RWPE1 (cell line): ENCODE measurements at regions not wholly inside any gene's neighbourhood (a gene's known extent, or its start where the extent isn't known, plus 50 kb on each side); places are given as distances from the start of the nearest gene placed in this dataset.

Source experiments
- CTCF ChIA-PET: fragments of 350-600 bp; sonication (Branson Sonifier 250); formaldehyde crosslinking; extraction: SDS; loops from one replicate; lab custom pipeline; 2021; lab: Yijun Ruan, JAX
- POLR2A ChIA-PET: fragments of 400-600 bp; formaldehyde crosslinking; extraction: SDS; loops from one replicate; lab custom pipeline; 2020; ENCODE audit warnings: antibody characterized with exemption; ENCODE audit not compliant: low non-redundant PET; lab: Yijun Ruan, JAX
- DNase-seq: peaks from one replicate; pipeline ENCODE4 v3.0.0; 2012; ENCODE audit warnings: low spot score
- H3K27ac ChIP-seq: fragments of 450-650 bp; 2 replicates; pipeline ENCODE4 v1.5.1; 2017
- TF ChIP-seq, protein P1 (sequence below): fragments of 450-650 bp; conservative IDR thresholded peaks from 2 replicates; pipeline ENCODE4 v1.5.1; 2017; ENCODE audit warnings: low read depth, mild to moderate bottlenecking

DNA sequence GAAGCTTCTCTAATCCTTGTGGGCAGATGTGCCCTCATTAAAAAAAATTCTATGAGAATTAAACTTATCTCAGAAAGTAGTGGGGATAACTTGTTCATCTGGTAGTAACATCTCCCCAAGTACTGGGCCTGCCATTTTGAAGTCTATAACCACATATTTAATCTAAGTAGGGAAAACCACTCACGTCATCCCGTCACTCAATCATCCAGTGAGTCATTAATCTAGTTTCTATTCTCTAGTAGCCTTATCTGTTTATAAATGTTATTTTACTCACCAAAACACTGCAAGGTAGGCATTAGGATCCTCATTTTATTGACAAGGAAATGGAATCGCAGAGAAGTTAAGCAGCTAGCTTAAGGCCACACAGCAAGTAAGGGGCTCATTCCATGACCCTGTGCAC, 221.9 kb downstream of the ATG4C start:
- TF ChIP-seq, protein P1, sequence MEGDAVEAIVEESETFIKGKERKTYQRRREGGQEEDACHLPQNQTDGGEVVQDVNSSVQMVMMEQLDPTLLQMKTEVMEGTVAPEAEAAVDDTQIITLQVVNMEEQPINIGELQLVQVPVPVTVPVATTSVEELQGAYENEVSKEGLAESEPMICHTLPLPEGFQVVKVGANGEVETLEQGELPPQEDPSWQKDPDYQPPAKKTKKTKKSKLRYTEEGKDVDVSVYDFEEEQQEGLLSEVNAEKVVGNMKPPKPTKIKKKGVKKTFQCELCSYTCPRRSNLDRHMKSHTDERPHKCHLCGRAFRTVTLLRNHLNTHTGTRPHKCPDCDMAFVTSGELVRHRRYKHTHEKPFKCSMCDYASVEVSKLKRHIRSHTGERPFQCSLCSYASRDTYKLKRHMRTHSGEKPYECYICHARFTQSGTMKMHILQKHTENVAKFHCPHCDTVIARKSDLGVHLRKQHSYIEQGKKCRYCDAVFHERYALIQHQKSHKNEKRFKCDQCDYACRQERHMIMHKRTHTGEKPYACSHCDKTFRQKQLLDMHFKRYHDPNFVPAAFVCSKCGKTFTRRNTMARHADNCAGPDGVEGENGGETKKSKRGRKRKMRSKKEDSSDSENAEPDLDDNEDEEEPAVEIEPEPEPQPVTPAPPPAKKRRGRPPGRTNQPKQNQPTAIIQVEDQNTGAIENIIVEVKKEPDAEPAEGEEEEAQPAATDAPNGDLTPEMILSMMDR = no peak
- POLR2A ChIA-PET = no interaction called here
- no peak overlapping the region for H3K27ac ChIP-seq
- CTCF ChIA-PET = interaction anchor here (1.1 kb wide), 1 partner anchor 41 kb away, joined by 4 read pairs; no protein-coding TSS in a partner anchor
- no peak for DNase-seq

- POLR2A ChIA-PET = no interaction called here
- DNase-seq = no peak
- no peak overlapping the region for H3K27ac ChIP-seq
- TF ChIP-seq, protein P1 = no peak
- CTCF ChIA-PET = interaction anchor here (0.6 kb wide), 1 partner anchor 46 kb away, joined by 3 read pairs; no protein-coding TSS in a partner anchor
These were observed 225.5 kb downstream of the ATG4C start for GRCh38 chr1:63009421-63009820.

- ChIA-PET POLR2A (no interaction called here), CTCF (no interaction called here)
- TF ChIP-seq, protein P1 = no peak
- H3K27ac ChIP-seq = no peak overlapping the region
- no peak for DNase-seq
These were observed 227.2 kb downstream of the ATG4C start for GRCh38 chr1:63010913-63011660.

DNA sequence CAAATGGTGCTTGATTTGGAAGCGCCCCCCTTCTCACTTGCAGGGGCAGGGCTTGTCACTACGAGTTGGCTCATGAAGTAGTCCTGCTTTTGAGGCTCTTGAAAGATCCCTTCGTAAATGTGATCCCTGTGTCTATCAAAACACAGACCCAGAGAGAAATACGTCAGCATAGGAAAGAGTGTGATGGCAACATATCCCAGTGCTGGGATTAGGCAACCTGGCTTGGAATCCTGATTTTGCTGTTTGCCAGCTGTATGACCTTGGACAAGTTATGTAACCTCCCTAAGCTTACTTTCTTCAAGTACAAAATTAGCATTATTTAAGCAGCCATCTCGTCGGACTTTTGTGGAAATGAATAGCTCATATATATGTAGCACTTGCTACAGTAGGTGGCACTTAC, 228.4 kb downstream of the ATG4C start:
- CTCF ChIA-PET = no interaction called here
- POLR2A ChIA-PET = no interaction called here
- DNase-seq = no peak
- H3K27ac ChIP-seq = no peak overlapping the region
- TF ChIP-seq, protein P1 = no peak

DNA sequence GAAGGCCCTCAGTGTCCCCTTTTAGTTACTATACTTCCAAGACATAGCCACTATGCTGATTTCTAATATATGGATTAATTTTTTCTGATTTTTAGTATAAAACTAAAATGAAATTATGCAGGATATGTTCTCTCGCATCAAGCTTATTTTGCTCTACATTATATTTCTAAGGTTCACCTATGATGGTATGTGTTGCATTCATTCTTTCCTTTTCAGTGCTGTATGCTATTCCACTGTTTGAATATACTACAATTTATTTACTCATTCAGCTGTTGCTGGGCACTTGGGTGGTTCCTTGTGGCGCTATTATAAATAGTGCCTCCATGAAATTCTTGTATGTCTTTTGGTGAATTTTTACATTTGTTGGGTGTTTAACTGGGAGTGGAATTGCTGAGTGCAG, 230.3 kb downstream of the ATG4C start:
- no peak overlapping the region for H3K27ac ChIP-seq
- ChIA-PET CTCF (no interaction called here), POLR2A (no interaction called here)
- TF ChIP-seq, protein P1 = no peak
- DNase-seq = no peak

GRCh38 chr1:63022319-63022718, 238.4 kb downstream of the ATG4C start:
- no peak overlapping the region for H3K27ac ChIP-seq
- CTCF ChIA-PET = no interaction called here
- TF ChIP-seq, protein P1 = no peak
- POLR2A ChIA-PET = no interaction called here
- DNase-seq = no peak
